ENCODE measurements at regions not wholly inside any gene's neighbourhood (a gene's known extent, or its start where the extent isn't known, plus 50 kb on each side); places are given as distances from the start of the nearest gene placed in this dataset.
"Not testable (repeated sequence)": the region's sequence is repeated elsewhere in the genome, so short reads cannot be mapped to it uniquely, and the experiment has no call there.

DNA sequence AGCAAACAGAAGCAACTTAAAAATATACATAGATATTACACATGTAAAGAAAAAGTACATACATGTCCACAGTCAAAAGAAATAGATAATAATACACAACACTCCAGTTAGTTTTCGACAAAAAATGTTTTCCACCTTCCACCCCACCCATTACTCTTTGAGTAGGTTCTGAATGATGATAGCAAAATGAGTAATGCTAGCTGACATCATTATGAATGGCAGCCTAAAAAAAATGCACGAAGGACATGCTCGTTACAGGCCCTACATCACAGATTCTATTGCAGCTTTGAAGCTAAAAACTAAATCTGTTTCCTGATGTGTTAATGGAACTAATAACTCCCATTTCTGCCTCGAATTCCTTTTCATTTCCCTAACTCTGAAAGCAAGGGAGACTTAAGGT, 578.7 kb upstream of the NETO1 start:
- DNase-seq (ENCODE audit: low spot score) = no peak

DNA sequence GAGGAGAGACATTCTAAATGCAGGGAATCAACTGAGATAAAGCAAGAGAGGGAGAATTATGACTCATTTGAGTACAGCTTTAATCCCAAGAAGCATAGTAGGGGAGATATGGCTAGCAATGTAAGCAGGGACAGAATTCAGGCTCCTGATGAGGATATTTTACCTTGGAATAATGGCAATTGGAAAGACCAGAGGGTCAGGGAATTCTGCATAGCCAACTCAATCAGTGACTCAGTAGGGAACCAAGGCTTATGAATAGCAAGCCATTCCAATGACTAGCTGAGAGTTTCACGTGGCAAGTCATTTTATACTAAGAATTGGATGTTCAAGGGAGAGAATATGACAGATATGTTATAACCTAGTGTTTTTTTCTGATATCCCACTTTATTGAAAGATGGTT, 563.8 kb upstream of the NETO1 start:
- no peak for DNase-seq (ENCODE audit: low spot score)

DNA sequence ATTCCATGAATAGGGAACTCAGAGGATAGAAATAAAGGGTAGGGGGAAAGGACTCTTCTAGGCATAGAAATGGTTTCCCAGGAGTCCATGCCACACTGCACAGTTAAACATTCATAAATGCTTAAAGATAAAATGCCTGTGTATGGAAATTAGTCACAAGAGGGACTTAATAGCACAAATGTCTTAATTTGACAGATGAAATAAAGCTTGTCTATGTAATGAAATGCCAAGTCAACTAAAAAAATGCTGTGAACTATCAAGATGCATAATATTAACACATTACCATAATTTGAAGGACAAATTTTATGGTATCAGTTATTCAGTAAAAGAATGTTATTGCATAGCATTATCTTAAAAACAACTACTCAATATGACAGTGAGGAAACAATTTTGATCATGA, 553.2 kb upstream of the NETO1 start:
- no peak for DNase-seq (ENCODE audit: low spot score)

DNA sequence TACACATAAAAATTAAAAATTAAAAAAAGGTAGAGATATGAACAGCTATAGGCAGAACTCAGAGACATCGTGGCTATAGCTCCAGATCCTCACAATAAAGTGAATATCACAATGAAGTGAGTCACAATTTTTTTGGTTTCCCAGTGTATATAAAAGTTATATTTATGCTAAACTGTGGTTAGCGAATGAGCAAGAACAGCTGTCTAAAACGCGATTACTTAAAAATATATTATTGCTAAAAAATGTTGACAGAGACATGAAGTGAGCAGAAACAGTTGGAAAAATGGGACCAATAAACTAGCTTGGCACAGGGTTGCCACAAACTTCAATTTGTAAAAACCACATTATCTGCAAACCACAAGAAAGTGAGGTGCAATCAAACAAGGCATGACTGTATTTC, 551.7 kb upstream of the NETO1 start:
- no peak for DNase-seq (ENCODE audit: low spot score)

DNA sequence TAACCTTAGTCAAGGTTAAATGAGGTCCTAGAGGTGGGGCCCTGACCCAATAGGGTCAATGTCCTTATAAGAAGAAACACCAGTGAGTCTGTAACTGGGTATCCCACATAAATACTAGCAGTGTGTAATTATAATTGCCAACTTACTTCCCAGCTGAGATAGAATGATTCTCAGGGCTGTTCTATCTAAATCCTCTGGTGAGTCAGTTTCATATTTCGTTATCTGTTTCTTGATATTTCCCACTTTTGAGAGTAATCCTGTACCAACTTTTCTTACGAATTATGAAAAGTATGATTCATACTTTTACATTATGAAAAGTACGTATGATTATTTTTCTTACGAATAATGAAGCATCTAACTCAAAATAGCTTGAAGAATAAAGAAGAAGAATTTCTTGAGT, 546.8 kb upstream of the NETO1 start:
- DNase-seq (ENCODE audit: low spot score) = no peak

DNA sequence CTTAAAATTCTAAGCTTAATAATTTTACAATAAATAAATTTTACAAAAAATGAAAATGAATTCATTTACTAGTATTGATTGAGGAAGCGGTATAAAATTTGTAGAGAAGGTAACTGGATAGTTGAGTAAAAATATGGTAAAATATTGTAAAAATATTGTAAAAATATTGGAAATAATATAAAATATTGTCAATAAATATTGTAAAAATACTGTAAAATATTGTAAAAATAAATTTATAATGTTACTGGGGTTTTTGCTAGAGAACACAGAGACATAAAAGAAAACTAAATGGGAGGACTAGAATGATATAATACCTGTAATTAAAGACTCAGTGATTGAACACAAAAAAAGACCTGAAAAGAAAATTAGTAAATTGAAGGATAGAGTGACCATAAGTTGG, 546.3 kb upstream of the NETO1 start:
- DNase-seq (ENCODE audit: low spot score) = no peak

DNA sequence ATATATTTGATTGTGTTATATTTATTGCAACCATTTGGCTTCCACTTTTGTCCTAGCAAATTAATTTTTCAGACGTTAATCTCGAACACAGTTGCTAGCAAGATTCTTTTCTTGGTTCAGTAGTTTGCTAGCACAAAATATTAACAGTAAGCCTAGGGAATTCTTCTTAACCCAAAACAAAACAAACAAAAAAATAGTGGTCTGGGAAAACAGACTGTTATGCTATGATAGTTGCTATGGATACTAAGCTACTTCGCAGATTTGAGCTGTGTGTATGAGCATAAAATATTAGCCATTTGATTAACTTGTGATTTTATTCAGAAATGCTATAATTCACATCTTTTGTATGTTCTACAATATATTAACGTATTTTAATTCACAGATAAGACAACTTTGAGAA, 541.5 kb upstream of the NETO1 start:
- DNase-seq (ENCODE audit: low spot score) = no peak

DNA sequence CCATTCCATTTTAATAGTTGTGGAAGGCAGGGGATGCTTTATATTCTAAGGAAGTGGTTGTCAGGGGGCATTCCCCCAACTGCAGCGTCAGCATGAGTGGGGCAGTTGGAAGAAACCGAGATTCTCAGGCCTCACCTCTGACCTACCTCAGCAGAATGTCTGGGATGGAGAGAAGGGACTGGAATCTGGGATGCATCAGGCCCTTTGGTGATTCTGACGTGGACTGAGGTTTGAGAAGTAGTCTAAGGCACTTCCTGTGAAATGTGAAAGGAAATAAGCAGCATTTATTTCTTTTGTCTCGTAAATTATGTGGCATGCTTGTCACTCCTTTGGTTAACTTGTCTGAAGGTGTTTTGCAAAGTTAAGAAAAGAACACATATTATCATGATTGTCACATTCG, 540.7 kb upstream of the NETO1 start:
- DNase-seq (ENCODE audit: low spot score) = no peak

DNA sequence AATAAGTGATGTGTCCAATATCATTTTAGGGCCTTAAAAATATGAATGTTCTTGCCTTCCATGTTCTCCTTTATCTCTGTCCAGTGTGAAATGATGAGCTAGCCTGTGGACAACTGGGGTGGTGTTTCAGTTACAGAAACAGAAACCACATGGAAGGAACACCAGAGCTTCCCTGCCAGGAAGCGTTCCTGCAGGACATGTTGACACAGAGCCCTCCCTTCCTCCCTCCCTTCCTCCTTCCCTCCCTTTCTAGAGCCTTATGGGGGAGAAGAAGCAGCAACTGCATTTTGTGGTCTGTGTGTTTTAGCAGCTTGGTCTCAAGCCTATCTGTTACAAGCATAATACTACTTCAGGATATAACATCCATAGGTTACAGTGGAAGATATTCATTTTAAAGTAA, 539.7 kb upstream of the NETO1 start:
- DNase-seq (ENCODE audit: low spot score) = no peak

DNA sequence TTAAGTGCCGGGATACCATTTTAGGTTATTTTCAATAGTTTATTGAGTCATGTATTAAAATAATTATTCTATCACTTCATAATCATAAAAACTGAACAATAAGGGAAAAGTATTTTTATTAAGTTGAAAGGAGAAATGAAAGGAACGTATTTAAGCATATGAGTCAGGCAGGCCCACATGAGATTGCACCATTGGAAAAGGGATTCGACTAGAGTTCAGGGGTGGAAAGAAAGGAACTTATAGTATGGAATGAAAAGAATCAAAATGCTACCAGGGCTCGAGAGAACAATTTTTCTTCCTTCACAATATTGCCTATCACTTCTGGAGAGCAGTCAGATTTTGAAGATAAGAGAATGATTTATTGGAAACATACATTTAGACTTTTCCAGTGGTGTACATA, 516.5 kb upstream of the NETO1 start:
- no peak for DNase-seq (ENCODE audit: low spot score)

DNA sequence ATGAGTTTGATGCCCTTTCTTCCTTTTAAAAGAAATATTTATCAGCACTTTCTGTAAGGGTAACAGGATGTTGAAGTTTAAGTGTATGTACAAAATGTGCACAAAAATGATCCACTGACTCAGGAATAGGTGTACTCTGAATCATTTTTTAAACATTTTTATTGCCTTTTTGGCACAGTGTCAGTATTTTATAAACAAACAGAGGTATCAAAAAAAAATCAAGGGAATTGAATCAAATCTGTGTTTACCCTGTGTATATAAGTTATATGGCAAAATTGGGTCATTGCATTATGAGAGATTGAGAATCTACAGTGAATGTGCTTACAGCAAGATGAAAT, 513.9 kb upstream of the NETO1 start:
- DNase-seq (ENCODE audit: low spot score) = no peak

DNA sequence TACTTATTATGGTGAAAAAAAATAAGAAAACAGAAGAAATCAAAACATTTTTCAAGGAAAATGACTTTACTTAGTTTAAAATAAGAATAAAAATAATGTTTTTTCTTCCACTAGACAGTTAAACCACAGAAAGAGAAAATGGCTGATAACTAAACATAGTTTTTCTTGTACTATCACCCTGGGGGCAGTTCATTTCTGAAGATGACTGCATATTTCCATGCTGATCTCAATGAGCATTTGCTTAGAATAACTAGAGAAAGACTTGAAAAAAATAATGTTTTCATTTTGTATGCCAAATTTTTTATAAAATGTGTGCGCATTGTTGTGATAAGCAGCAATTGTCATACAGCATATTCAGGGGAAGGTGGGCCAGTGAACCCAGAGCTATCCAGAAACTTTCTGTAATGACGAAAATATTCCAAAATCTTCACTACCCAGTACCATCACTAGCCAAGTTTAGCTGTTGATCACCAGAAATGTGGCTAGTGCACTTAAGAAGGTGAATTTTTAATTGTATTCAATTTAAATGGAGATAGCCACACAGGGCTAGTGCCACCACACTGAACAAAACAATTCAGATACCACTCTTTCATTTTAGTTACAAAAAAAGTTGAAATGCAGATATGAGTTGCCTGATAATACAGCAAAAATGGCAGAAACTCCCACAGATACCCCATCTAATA, 513.4 kb upstream of the NETO1 start:
- no peak for DNase-seq (ENCODE audit: low spot score)

DNA sequence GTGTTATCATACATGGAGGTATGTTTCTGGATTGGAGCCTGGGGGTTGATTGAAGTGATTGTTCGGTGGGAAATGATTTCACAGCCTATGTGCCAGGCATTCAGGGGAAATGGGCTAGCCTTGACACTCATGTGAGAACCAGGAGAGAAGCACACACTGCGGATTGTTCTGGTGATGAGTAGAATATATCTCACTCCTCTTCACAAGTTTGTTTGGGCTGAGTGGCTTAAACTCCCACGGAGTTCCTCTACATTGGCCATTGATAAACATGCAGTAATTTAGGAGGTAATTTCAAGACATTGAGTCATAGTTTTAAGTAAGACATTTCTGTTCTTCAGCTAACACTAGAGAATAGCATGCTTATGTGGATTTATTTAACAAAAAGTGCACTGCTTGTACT, 498.9 kb upstream of the NETO1 start:
- DNase-seq (ENCODE audit: low spot score) = no peak

DNA sequence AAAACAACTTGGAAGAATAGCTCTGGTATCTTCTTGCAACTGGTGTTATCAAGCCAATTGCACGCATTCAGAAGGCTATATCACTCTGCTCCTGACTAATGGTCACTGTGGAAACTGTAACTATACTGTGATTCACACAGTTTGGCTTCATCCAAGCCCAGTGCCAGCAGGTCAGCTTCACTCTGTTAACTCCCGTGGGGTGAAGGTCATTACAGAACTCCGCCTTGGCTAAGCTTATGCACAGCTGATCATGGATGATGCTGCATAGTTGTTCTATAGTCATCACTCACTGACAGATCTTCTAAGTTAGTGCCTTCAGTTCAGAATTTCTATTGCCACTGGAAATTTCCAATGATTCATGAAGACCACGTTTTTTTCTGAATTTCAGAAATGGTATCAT, 497.2 kb upstream of the NETO1 start:
- DNase-seq (ENCODE audit: low spot score) = no peak

DNA sequence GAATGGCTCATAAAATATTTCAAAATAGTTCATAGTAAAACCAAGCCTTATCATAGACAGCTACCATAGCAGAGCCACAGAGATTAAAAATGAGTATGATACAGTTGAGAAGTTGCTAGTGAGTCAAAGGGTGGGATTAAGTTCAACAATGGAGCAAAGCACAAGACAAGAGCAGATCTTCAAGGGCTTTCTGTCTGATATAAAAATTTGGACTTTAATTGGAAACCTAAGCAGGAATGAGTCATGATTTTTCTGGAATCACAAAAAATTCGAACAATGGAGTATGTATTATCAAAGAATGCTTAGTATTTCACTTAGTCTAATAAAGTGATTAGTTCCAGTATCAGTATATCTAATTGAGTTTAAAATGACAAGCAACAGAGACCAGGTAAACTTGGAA, 487.3 kb upstream of the NETO1 start:
- no peak for DNase-seq (ENCODE audit: low spot score)

DNA sequence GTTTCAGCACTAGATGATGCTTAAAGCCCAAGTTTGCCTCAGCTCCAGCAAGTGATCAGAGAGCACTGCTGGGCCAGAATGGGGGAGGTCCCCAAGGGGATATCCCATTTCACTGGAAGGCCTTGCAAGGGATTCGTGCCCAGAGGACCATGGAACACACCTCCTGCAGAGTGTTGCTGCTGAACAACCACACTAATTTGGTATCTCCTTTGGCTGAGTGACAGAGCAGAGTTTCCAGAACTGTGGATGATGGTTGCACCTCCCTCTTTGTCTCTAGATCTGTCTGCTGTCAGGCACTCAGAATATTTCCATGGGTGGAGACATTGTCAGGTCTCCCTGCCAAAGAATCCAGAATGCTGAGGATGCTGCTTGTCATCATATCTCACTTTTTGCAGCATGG, 484.8 kb upstream of the NETO1 start:
- DNase-seq (ENCODE audit: low spot score) = peak; percentile 34

DNA sequence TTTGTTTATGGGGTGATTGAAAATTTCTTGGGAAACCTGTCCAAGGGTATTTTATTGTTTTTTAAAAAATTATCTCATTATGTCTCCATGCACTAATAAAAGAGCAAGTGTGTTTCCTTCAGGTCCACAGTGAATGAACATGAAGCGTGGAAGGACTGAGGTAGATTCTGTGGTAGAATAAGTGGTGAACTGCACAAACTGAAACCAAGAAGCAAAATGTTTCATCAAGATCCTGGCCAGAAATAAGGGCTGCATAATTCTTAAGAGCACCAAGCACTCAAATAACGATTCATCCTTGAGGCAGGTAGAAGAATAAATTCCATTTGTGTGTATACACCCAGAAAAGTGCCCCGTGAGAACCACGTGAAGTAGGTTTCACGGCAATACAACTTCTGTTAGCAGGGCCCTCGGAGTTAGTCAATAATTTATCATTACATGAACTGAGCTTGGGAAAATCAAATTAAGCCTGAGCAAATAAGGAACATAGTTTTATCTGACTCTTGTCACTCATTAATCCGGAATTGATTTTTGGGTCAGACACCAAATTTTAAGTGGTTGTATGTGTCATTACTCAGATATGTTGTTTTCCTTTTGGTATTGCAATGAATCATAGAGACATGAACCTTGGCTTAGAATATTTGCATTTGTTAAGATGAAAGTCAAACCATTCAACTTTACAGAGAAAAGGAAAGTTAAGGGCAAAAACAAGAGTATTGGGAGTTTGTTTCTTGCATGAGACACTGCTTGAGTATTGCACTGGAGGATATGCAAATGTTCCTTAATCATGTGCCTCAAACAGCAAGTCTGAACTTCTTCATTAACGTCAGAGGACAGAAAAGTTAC, 472.6 kb upstream of the NETO1 start:
- DNase-seq (ENCODE audit: low spot score) = no peak

DNA sequence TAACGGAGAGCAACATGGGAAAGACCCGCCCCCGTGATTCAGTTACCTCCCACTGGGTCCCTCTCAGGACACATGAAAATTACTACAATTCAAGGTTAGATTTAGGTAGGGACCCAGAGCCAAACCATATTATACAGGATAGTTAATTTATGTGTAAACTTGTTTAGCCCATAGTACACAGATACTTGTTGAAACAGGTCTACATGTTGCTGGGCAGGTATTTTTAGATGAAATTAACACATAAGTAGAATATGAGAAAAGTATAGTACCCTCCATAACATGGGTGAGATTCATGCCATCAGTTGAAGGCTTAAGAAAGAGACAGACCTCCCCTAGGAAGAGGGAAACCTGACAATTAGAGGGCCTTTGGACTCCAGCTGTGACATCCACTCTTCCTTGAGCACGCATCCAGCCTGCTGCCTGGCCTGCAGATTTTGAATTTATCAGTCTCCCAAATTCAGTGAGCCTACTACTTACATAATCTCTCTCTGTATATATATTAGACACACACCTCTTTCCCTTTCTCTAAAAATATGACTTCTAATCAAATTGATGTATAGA, 463.5 kb upstream of the NETO1 start:
- DNase-seq (ENCODE audit: low spot score) = no peak

DNA sequence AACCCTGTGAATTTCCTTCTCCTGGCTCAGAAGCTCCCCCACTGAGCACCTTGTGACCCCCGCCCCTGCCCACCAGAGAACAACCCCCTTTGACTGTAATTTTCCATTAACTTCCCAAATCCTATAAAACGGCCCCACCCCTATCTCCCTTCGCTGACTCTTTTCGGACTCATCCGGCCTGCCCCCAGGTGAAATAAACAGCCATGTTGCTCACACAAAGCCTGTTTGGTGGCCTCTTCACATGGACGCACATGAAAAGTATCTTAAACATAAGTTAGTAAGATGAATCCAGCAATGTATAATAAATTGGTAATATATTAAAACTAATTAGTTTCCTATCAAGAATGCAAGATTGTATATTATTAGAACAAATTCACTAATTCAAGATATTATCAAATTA, 462.3 kb upstream of the NETO1 start:
- DNase-seq (ENCODE audit: low spot score) = not testable (repeated sequence)

DNA sequence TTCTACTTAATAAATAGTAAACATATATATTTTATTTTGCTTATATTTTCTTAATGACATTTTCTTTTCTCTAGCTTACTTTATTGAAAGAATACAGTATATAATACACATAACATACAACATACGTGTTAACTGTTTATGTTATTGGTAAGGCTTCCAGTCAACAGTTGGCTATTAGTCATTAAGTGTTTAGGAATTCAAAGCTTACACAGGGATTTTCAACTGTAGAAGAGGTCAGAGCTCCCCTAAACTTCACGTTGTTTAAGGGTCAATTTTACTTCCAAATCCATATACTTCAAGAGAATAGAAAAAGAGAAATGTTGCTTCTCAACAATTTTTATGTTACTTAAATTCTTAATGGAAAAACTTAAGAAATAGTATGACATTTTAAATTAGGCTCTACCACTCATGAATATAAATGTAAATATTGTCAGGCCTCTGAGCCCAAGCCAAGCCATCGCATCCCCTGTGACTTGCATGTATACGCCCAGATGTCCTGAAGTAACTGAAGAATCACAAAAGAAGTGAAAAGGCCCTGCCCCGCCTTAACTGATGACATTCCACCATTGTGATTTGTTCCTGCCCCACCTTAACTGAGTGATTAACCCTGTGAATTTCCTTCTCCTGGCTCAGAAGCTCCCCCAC, 456.5 kb upstream of the NETO1 start:
- not testable (repeated sequence) for DNase-seq (ENCODE audit: low spot score)

DNA sequence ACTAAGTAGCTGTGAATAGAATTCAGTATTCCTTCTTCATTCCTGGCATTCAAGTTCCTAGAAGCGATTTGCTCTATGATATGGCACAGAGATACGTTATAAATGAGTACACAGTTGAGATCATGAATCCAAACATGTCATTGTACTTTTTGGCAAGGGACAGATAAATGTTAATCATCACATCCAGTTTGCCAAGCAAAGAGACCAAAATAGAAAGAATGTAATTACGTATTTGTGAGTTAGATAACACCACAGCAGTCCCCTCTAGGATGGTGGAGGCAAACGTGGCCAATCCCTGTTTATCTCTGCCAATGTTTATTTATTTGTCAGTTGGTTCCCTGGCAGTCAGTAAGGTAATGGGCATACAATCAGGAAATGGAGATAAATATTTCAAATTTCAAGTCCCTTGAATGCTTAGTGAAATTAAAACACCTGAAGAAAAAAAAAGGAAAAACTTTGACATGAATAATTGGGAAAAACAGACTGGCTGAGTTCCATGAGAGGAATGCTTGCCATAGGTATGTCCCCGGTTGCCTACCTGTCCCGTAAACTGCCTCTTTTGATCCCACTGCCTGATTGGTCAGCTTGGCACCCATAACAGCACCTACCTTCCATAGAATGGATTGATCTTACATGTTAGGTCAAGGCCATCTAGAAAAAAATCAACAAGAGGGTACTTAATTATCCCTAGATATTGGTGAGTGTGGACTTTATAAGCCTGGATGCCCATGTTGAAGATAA, 451.1 kb upstream of the NETO1 start:
- no peak for DNase-seq (ENCODE audit: low spot score)

DNA sequence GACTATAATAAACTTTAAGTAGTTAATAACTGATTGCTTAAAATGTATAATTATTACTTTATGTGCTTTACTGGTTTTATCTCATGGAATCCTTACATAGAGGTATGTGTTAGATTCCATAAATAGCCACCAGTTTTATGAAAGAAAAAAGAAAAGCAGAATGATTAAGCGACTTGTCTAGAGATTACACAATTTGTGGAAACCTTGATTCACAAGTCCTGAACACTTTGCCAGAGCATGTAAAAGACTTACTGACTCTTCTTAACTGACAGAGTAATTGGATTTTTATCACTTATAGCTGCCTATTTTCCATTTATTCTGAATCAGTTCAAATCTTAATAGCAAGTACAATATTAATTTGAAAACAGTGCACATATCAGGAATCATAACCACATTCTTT, 448.7 kb upstream of the NETO1 start:
- no peak for DNase-seq (ENCODE audit: low spot score)
